Loucy (cell line): ENCODE measurements at regions not wholly inside any gene's neighbourhood (a gene's known extent, or its start where the extent isn't known, plus 50 kb on each side); places are given as distances from the start of the nearest gene placed in this dataset.

Experiments used
- H2AFZ ChIP-seq: fragments of 200-600 bp; sonication (generic); 2 replicates; pipeline ENCODE4 v1.6.0; 2016; ENCODE audit warnings: antibody characterized with exemption, mild to moderate bottlenecking, low read length, moderate library complexity
- H3F3A ChIP-seq: fragments of 200-600 bp; 2 replicates; pipeline ENCODE4 v1.6.0; 2016; ENCODE audit warnings: antibody characterized with exemption, low read depth, mild to moderate bottlenecking
- H3K27me3 ChIP-seq: fragments of 200-600 bp; sonication (generic); 2 replicates; pipeline ENCODE4 v1.6.1; 2014; ENCODE audit warnings: low read length, mild to moderate bottlenecking; ENCODE audit not compliant: insufficient read depth, poor library complexity, severe bottlenecking
- H3K36me3 ChIP-seq: fragments of 200-600 bp; sonication (generic); 2 replicates; pipeline ENCODE4 v1.6.1; 2016; ENCODE audit warnings: low read length; ENCODE audit not compliant: insufficient read depth
- H3K4me1 ChIP-seq: fragments of 200-600 bp; sonication (generic); 2 replicates; pipeline ENCODE4 v1.5.1; 2014; ENCODE audit warnings: low read length, mild to moderate bottlenecking; ENCODE audit not compliant: insufficient read depth, poor library complexity, severe bottlenecking
- H3K4me2 ChIP-seq: fragments of 200-600 bp; sonication (generic); 2 replicates; pipeline ENCODE4 v1.6.0; 2014; ENCODE audit warnings: antibody characterized with exemption, low read length, low read depth, mild to moderate bottlenecking; ENCODE audit not compliant: poor library complexity, severe bottlenecking
- H3K4me3 ChIP-seq: fragments of 200-600 bp; sonication (generic); 2 replicates; pipeline ENCODE4 v1.5.1; 2014; ENCODE audit warnings: low read length, mild to moderate bottlenecking, mixed read lengths; ENCODE audit not compliant: poor library complexity, severe bottlenecking
- H3K79me2 ChIP-seq: fragments of 200-600 bp; sonication (generic); 2 replicates; pipeline ENCODE4 v1.6.1; 2014; ENCODE audit warnings: low read length; ENCODE audit not compliant: insufficient read depth
- H3K9ac ChIP-seq: fragments of 200-600 bp; sonication (generic); 2 replicates; pipeline ENCODE4 v1.6.0; 2014; ENCODE audit warnings: mild to moderate bottlenecking, low read depth, low read length, moderate library complexity; ENCODE audit not compliant: poor library complexity, severe bottlenecking
- H3K9me2 ChIP-seq: fragments of 200-600 bp; sonication (generic); replicated peaks from 2 replicates; pipeline ENCODE4 v1.6.1; 2016; ENCODE audit warnings: low read depth, low read length, mixed read lengths
- H3K9me3 ChIP-seq: fragments of 200-600 bp; sonication (generic); 2 replicates; pipeline ENCODE4 v1.6.1; 2014; ENCODE audit warnings: mild to moderate bottlenecking, antibody characterized with exemption, low read length, low read depth; ENCODE audit not compliant: insufficient read depth
- H4K20me1 ChIP-seq: fragments of 200-600 bp; sonication (generic); 2 replicates; pipeline ENCODE4 v1.6.0; 2014; ENCODE audit warnings: antibody characterized with exemption, low read length, mild to moderate bottlenecking; ENCODE audit not compliant: insufficient read depth, poor library complexity, severe bottlenecking
- CTCF ChIP-seq: fragments of 200-600 bp; sonication (generic); conservative IDR thresholded peaks from 2 replicates; pipeline ENCODE4 v1.5.1; 2014; ENCODE audit warnings: mild to moderate bottlenecking, antibody characterized with exemption, low read length
- EZH2phosphoT487 ChIP-seq: fragments of 200-600 bp; IDR thresholded peaks from 2 replicates; pipeline ENCODE4 v1.6.1; 2018; ENCODE audit warnings: antibody characterized with exemption, mild to moderate bottlenecking, moderate library complexity, borderline replicate concordance

GRCh38 chr6:140043762-140044378 is 669.4 kb upstream of the CITED2 start:
- Histone ChIP-seq H2AFZ (no peak overlapping the region), H3K36me3 (no peaks in the 10 kb centered on the region), H3K4me2 (no peak overlapping the region)

GRCh38 chr6:140043357-140043756 is 668.9 kb upstream of the CITED2 start:
- Histone ChIP-seq H3K27me3 (no peaks in the 10 kb centered on the region), H3K9me2 (no peaks in the 10 kb centered on the region), H2AFZ (no peak overlapping the region), H4K20me1 (no peaks in the 10 kb centered on the region), H3K9me3 (no peaks in the 10 kb centered on the region), H3F3A (no peaks in the 10 kb centered on the region), H3K4me2 (no peak overlapping the region), H3K4me1 (no peaks in the 10 kb centered on the region), H3K4me3 (no peak overlapping the region), H3K79me2 (no peaks in the 10 kb centered on the region), H3K36me3 (no peaks in the 10 kb centered on the region), H3K9ac (no peak overlapping the region)
- TF ChIP-seq CTCF (no peak), EZH2phosphoT487 (no peak)

More at GRCh38 chr6:140043762-140044378, 669.4 kb upstream of the CITED2 start:
- Histone ChIP-seq H3K27me3 (no peaks in the 10 kb centered on the region), H3K9ac (no peak overlapping the region), H3F3A (no peaks in the 10 kb centered on the region), H3K79me2 (no peaks in the 10 kb centered on the region), H3K9me2 (no peaks in the 10 kb centered on the region), H3K4me3 (no peak overlapping the region), H3K4me1 (no peaks in the 10 kb centered on the region), H3K9me3 (no peaks in the 10 kb centered on the region), H4K20me1 (no peaks in the 10 kb centered on the region)
- TF ChIP-seq CTCF (no peak), EZH2phosphoT487 (no peak)

- no peaks in the 10 kb centered on the region for H3K27me3 ChIP-seq
- no peak overlapping the region for H2AFZ ChIP-seq
- TF ChIP-seq CTCF (no peak), EZH2phosphoT487 (no peak)
- no peaks in the 10 kb centered on the region for H3K36me3 ChIP-seq
- no peaks in the 10 kb centered on the region for H3K4me1 ChIP-seq
- no peak overlapping the region for H3K4me3 ChIP-seq
- H3K9ac ChIP-seq: no peak overlapping the region
- no peaks in the 10 kb centered on the region for H3K9me3 ChIP-seq
- no peaks in the 10 kb centered on the region for H3F3A ChIP-seq
- no peak overlapping the region for H3K4me2 ChIP-seq
- H3K9me2 ChIP-seq: no peaks in the 10 kb centered on the region
- no peaks in the 10 kb centered on the region for H3K79me2 ChIP-seq
- H4K20me1 ChIP-seq: no peaks in the 10 kb centered on the region
Observed at GRCh38 chr6:140041571-140042332, 667.3 kb upstream of the CITED2 start.
